Putamen (tissue), 1 donor: ENCODE measurements at regions not wholly inside any gene's neighbourhood (a gene's known extent, or its start where the extent isn't known, plus 50 kb on each side); places are given as distances from the start of the nearest gene placed in this dataset.
"Not testable (repeated sequence)": the region's sequence is repeated elsewhere in the genome, so short reads cannot be mapped to it uniquely, and the experiment has no call there.

Source experiments
- DNase-seq: peaks from one replicate; pipeline ENCODE4 v3.0.0-alpha.2; 2016; ENCODE audit warnings: low spot score

GRCh38 chr18:15164446-15164845 is 416.5 kb downstream of the ANKRD30B start:
- not testable (repeated sequence) for DNase-seq

GRCh38 chr18:15165048-15165447 is 417.1 kb downstream of the ANKRD30B start:
- DNase-seq: no peak

GRCh38 chr18:15193028-15193427 is 445.1 kb downstream of the ANKRD30B start:
- DNase-seq: not testable (repeated sequence)

GRCh38 chr18:15193813-15194212 is 445.8 kb downstream of the ANKRD30B start:
- DNase-seq: not testable (repeated sequence)

GRCh38 chr18:15197338-15198115 is 449.6 kb downstream of the ANKRD30B start:
- peak; percentile 41 for DNase-seq

- peak; percentile 0 for DNase-seq
Observed at GRCh38 chr18:15198116-15198389, 450.1 kb downstream of the ANKRD30B start.
